ENCODE measurements at regions not wholly inside any gene's neighbourhood (a gene's known extent, or its start where the extent isn't known, plus 50 kb on each side); places are given as distances from the start of the nearest gene placed in this dataset.
A peak's percentile ranks its signal among the peaks of the same experiment; 100 is the strongest.
"Not testable (repeated sequence)": the region's sequence is repeated elsewhere in the genome, so short reads cannot be mapped to it uniquely, and the experiment has no call there.

DNA sequence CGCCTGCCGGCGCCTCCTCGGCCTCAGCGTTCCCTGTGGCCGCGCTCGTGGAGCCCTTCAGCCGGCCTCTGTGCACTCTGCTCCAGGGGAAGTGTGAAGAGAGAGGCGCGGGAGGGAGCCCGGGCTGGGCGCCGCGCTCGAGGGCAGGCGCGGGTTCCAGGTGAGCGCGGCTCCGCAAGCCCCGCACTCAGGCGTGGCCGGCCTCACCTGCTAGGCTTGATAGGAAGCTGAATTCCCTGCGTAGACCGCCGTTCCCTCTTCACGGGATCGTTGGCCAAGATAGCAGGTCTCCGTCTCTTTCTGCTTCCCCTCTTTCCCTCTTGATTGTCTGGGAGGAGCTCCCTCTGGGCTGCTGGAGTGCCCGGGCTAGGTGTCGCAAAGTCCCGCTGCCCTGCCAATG, 89.7 kb downstream of the ASCL4 start:
- DNase-seq = peak; percentile 68
- no peaks in the 10 kb centered on the region for H3K36me3 ChIP-seq (replicated peaks in 1 of 2; ENCODE audit: control insufficient read depth in 1 of 2, insufficient read depth in 2 of 2, low read length in 1 of 2)
- H3K9ac ChIP-seq = no peak overlapping the region
- ChIA-PET POLR2A (no interaction called here), CTCF (interaction anchor here (0.7 to 1.4 kb wide), 4 partner anchors 54 to 799 kb away, joined by 3 read pairs; no protein-coding TSS in a partner anchor)
- TF ChIP-seq GABPA (IDR thresholded peaks at IDR 0.05; ENCODE audit: low read depth) (no peak), YY1 (IDR thresholded peaks at IDR 0.05; ENCODE audit: low read depth) (no peak), FOXJ3 (CRISPR knock-in tag; IDR thresholded peaks at IDR 0.05) (no peak), ZBTB33 (IDR thresholded peaks at IDR 0.05; ENCODE audit: borderline replicate concordance, low read depth) (no peak), USF2 (IDR thresholded peaks at IDR 0.05; ENCODE audit: borderline replicate concordance, low read depth, low read length) (no peak), ELF1 (IDR thresholded peaks at IDR 0.05) (no peak)
- 24% methylated on average over 23 of the region's 33 CpGs for WGBS (ENCODE audit: low lambda C conversion rate)
- peaks cover 0 to 2% of the 10 kb centered on the region in 2 experiments; a peak in 1 of 4 replicates for H3K4me1 ChIP-seq (ENCODE audit: control insufficient read depth in 1 of 2, insufficient read depth in 2 of 2, low read depth in 1 of 2, low read length in 1 of 2)
- no peaks in the 10 kb centered on the region for H3F3A ChIP-seq (replicated peaks; ENCODE audit: insufficient read depth)
- peak overlapping the region; percentile 37; the same call in 1 of the 2 replicates for H3K4me2 ChIP-seq
- H3K9me3 ChIP-seq = no peaks in the 10 kb centered on the region
- H3K9me2 ChIP-seq = no peaks in the 10 kb centered on the region
- peaks cover 9% of the 10 kb centered on the region; the same call in 1 of the 2 replicates for H3K27me3 ChIP-seq (ENCODE audit: insufficient read depth)
- H4K20me1 ChIP-seq (ENCODE audit: insufficient read depth) = no peaks in the 10 kb centered on the region
- no peaks in the 10 kb centered on the region for H3K79me2 ChIP-seq (ENCODE audit: insufficient read depth)
- no peak overlapping the region for H2AFZ ChIP-seq (ENCODE audit: low read depth)
- peak overlapping the region in 1 of 2 experiments; percentile 41; a peak in 2 of 4 replicates for H3K4me3 ChIP-seq (ENCODE audit: low read depth in 2 of 2, low read length in 1 of 2)
- no peak overlapping the region for H3K27ac ChIP-seq (ENCODE audit: low read depth in 2 of 2, low read length in 1 of 2)

- H3F3A ChIP-seq (replicated peaks; ENCODE audit: insufficient read depth); H3K36me3 ChIP-seq (replicated peaks in 1 of 2; ENCODE audit: control insufficient read depth in 1 of 2, insufficient read depth in 2 of 2, low read length in 1 of 2); H4K20me1 ChIP-seq (ENCODE audit: insufficient read depth); H3K27ac ChIP-seq (ENCODE audit: low read depth in 2 of 2, low read length in 1 of 2); H3K79me2 ChIP-seq (ENCODE audit: insufficient read depth); DNase-seq; POLR2A ChIA-PET; H2AFZ ChIP-seq (ENCODE audit: low read depth); H3K9me2 ChIP-seq; H3K9me3 ChIP-seq; H3K4me1 ChIP-seq (ENCODE audit: control insufficient read depth in 1 of 2, insufficient read depth in 2 of 2, low read depth in 1 of 2, low read length in 1 of 2); H3K27me3 ChIP-seq (ENCODE audit: insufficient read depth); H3K9ac ChIP-seq: not testable (repeated sequence)
- CTCF ChIA-PET = interaction anchor here (0.7 to 1.4 kb wide), 5 partner anchors 15 to 800 kb away, joined by 3 read pairs; no protein-coding TSS in a partner anchor
- Histone ChIP-seq H3K4me2 (peak overlapping the region; percentile 37; the same call in 1 of the 2 replicates), H3K4me3 (ENCODE audit: low read depth in 2 of 2, low read length in 1 of 2) (peak overlapping the region in 1 of 2 experiments; percentile 41; a peak in 1 of 4 replicates)
- WGBS (ENCODE audit: low lambda C conversion rate) = 36% methylated on average over 12 of the region's 12 CpGs
Measured at GRCh38 chr12:107864727-107865126, 90.2 kb downstream of the ASCL4 start.

DNA sequence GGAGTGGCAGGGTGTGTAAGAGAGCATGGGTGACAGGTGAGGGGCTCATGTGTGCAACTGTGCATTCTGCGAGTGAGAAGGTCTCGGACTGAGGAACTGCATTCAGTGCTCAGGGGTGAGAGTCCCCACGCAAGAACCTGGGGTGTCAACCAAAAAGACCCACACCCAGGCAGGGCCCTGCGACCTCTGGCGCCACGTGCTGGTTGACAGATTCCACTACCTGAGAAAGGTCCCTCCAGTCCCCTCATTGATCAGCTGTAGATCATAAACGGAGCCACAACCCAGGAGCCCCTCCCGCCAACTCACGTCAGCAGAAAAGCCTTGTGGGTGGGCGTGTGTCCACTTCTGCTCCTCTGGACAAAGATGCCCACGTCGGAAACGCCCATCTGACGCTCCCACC, 98.7 kb downstream of the ASCL4 start:
- H3K9me2 ChIP-seq = no peaks in the 10 kb centered on the region
- H3K27me3 ChIP-seq (ENCODE audit: insufficient read depth) = no peaks in the 10 kb centered on the region
- no peak overlapping the region for H3K27ac ChIP-seq (ENCODE audit: low read depth in 2 of 2, low read length in 1 of 2)
- no peaks in the 10 kb centered on the region for H3K36me3 ChIP-seq (replicated peaks in 1 of 2; ENCODE audit: control insufficient read depth in 1 of 2, insufficient read depth in 2 of 2, low read length in 1 of 2)
- no peak for DNase-seq
- TF ChIP-seq, protein P1, sequence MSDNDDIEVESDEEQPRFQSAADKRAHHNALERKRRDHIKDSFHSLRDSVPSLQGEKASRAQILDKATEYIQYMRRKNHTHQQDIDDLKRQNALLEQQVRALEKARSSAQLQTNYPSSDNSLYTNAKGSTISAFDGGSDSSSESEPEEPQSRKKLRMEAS (IDR thresholded peaks at IDR 0.05; ENCODE audit: low read depth) = no peak
- TF ChIP-seq NRF1 (IDR thresholded peaks at IDR 0.05; ENCODE audit: low read depth, low read length) = no peak
- TF ChIP-seq CTCF (IDR thresholded peaks at IDR 0.05) = no peak
- TF ChIP-seq MEF2A (IDR thresholded peaks at IDR 0.05; ENCODE audit: borderline replicate concordance, low read depth) = no peak
- H3K4me1 ChIP-seq (ENCODE audit: control insufficient read depth in 1 of 2, insufficient read depth in 2 of 2, low read depth in 1 of 2, low read length in 1 of 2) = no peaks in the 10 kb centered on the region
- H3K9ac ChIP-seq = no peak overlapping the region
- no peak overlapping the region for H2AFZ ChIP-seq (ENCODE audit: low read depth)
- no peaks in the 10 kb centered on the region for H3K9me3 ChIP-seq
- H3F3A ChIP-seq (replicated peaks; ENCODE audit: insufficient read depth) = no peaks in the 10 kb centered on the region
- CTCF ChIA-PET = interaction anchor here (0.8 kb wide), 1 partner anchor 12 kb away, joined by 3 read pairs; no protein-coding TSS in a partner anchor
- H3K4me2 ChIP-seq = no peak overlapping the region
- H3K79me2 ChIP-seq (ENCODE audit: insufficient read depth) = no peaks in the 10 kb centered on the region
- POLR2A ChIA-PET = no interaction called here
- no peaks in the 10 kb centered on the region for H4K20me1 ChIP-seq (ENCODE audit: insufficient read depth)
- 57% methylated on average over 10 of the region's 14 CpGs for WGBS (ENCODE audit: low lambda C conversion rate)
- H3K4me3 ChIP-seq (ENCODE audit: low read depth in 2 of 2, low read length in 1 of 2) = no peak overlapping the region

Measured in SK-N-SH (cell line).